ENCODE measurements at regions not wholly inside any gene's neighbourhood (a gene's known extent, or its start where the extent isn't known, plus 50 kb on each side); places are given as distances from the start of the nearest gene placed in this dataset.

DNA sequence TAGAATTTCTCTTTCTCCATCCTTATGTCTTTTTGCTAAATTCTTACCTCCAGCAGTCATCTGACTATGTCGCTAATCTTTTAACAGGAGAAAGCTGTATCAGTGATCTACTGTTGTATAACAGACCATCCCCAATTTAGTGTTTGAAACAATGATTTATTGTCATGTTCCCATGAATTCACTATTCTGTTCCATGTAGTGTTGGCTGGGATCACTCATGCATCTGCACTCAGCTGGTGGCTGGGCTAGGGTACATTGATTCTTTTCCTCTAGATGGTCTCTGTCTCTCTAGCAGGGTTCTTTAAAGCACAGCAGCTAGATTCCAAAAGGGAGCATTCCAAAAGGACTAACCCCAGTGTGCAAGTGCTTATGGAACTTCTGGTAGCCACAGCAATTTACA is 184.2 kb upstream of the FANCL start:
- TF ChIP-seq, protein P1, sequence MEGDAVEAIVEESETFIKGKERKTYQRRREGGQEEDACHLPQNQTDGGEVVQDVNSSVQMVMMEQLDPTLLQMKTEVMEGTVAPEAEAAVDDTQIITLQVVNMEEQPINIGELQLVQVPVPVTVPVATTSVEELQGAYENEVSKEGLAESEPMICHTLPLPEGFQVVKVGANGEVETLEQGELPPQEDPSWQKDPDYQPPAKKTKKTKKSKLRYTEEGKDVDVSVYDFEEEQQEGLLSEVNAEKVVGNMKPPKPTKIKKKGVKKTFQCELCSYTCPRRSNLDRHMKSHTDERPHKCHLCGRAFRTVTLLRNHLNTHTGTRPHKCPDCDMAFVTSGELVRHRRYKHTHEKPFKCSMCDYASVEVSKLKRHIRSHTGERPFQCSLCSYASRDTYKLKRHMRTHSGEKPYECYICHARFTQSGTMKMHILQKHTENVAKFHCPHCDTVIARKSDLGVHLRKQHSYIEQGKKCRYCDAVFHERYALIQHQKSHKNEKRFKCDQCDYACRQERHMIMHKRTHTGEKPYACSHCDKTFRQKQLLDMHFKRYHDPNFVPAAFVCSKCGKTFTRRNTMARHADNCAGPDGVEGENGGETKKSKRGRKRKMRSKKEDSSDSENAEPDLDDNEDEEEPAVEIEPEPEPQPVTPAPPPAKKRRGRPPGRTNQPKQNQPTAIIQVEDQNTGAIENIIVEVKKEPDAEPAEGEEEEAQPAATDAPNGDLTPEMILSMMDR (IDR thresholded peaks at IDR 0.05) = no peak
- TF ChIP-seq POLR2A (IDR thresholded peaks at IDR 0.05) = no peak

Measured in Peyer's patch (tissue), 4 donors.